ENCODE measurements at regions not wholly inside any gene's neighbourhood (a gene's known extent, or its start where the extent isn't known, plus 50 kb on each side); places are given as distances from the start of the nearest gene placed in this dataset.

DNA sequence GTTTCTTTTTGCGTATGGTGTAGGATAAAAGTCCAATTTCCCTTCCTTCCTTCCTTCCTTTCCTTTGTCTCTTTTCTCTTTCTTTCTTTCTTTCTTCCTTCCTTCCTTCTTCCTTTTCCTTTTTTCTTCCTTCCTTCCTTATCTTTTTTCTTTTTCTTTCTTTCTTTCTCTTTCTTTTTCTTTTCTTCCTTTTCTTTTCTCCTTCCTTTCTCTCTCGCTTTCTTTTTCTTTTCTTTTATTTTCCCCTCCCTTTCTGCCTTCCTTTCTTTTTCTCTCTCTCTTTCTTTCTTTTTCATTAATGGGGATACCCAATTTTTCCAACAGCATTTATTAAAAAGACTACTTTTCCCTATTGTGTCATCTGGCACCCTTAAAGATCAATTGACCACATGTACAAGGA is 1359.7 kb downstream of the FAM181B start:
- H3K36me3 ChIP-seq (ENCODE audit: control insufficient read depth in 2 of 2, extremely low read depth in 1 of 2, insufficient read depth in 1 of 2, low read length in 1 of 2): no peaks in the 10 kb centered on the region
- ChIA-PET CTCF (no interaction called here), POLR2A (no interaction called here)
- no peak overlapping the region for H3K4me3 Mint-ChIP-seq
- peaks cover 6 to 15% (median 15%) of the 10 kb centered on the region in 3 donors for H3K9me3 Mint-ChIP-seq
- no peaks in the 10 kb centered on the region for H3K4me1 ChIP-seq (ENCODE audit: control insufficient read depth in 1 of 2, extremely low read depth in 1 of 2, insufficient read depth in 2 of 2, low read length in 2 of 2)
- WGBS (ENCODE audit: insufficient coverage): no CpG with 5 or more reads among the region's 2 CpGs
- no peak for ATAC-seq (replicated peaks in 1 of 4)
- H3K27ac Mint-ChIP-seq: no peak overlapping the region
- no peaks in the 10 kb centered on the region for H3K27me3 ChIP-seq (replicated peaks in 1 of 2; ENCODE audit: control insufficient read depth in 2 of 2, extremely low read depth in 1 of 2, insufficient read depth in 2 of 2, low read length in 1 of 2)
- no peaks in the 10 kb centered on the region for H3K27me3 Mint-ChIP-seq
- H3K4me1 Mint-ChIP-seq: no peaks in the 10 kb centered on the region
- peaks cover 4% of the 10 kb centered on the region for H3K9me3 ChIP-seq
- no peak overlapping the region for H3K27ac ChIP-seq (ENCODE audit: low read length)
- no peaks in the 10 kb centered on the region for H3K36me3 Mint-ChIP-seq
- no peak overlapping the region for H3K4me3 ChIP-seq (ENCODE audit: control insufficient read depth in 1 of 2, extremely low read depth in 1 of 2, low read length in 1 of 2)
- DNase-seq: no peak

GRCh38 chr11:81368192-81368591 is 1365.5 kb downstream of the FAM181B start:
- H3K27me3 ChIP-seq (replicated peaks in 1 of 2; ENCODE audit: control insufficient read depth in 2 of 2, extremely low read depth in 1 of 2, insufficient read depth in 2 of 2, low read length in 1 of 2): no peaks in the 10 kb centered on the region
- POLR2A ChIA-PET: no interaction called here
- Mint-ChIP-seq H3K4me1 (no peaks in the 10 kb centered on the region), H3K4me3 (no peak overlapping the region), H3K9me3 (peaks cover 8 to 14% (median 10%) of the 10 kb centered on the region in 3 donors), H3K36me3 (no peaks in the 10 kb centered on the region), H3K27me3 (no peaks in the 10 kb centered on the region), H3K27ac (no peak overlapping the region)
- H3K36me3 ChIP-seq (ENCODE audit: control insufficient read depth in 2 of 2, extremely low read depth in 1 of 2, insufficient read depth in 1 of 2, low read length in 1 of 2): no peaks in the 10 kb centered on the region
- WGBS (ENCODE audit: insufficient coverage): 70% methylated on average over 3 of the region's 11 CpGs
- CTCF ChIA-PET: no interaction called here
- no peaks in the 10 kb centered on the region for H3K9me3 ChIP-seq
- DNase-seq: no peak
- no peak overlapping the region for H3K4me3 ChIP-seq (ENCODE audit: control insufficient read depth in 1 of 2, extremely low read depth in 1 of 2, low read length in 1 of 2)
- no peaks in the 10 kb centered on the region for H3K4me1 ChIP-seq (ENCODE audit: control insufficient read depth in 1 of 2, extremely low read depth in 1 of 2, insufficient read depth in 2 of 2, low read length in 2 of 2)
- no peak for ATAC-seq (replicated peaks in 1 of 4)
- H3K27ac ChIP-seq (ENCODE audit: low read length): no peak overlapping the region

DNA sequence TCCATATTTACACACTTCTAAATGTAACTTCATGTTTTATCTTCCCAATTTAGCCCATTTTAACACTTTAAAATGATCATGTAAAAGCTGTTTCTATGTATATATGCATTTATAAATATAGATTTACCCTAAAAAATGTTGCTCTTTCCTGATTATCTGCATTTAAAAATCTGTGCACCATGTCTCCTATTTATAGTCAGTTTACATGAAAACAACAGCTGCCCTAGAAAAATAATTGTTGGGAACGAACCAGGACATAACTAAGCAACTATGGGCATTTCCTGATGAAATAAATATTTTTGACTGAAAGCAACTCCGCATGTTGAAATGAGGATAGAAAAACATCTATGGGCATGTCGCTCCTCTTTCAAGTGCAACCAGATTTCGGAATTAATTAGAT is 1368.2 kb downstream of the FAM181B start:
- no peaks in the 10 kb centered on the region for H3K27me3 Mint-ChIP-seq

GRCh38 chr11:81359476-81359875 is 1374.2 kb downstream of the FAM181B start:
- Mint-ChIP-seq H3K36me3 (no peaks in the 10 kb centered on the region), H3K9me3 (peaks cover 2 to 21% (median 20%) of the 10 kb centered on the region in 3 donors), H3K27me3 (no peaks in the 10 kb centered on the region), H3K27ac (no peak overlapping the region), H3K4me3 (no peak overlapping the region), H3K4me1 (no peaks in the 10 kb centered on the region)
- 88% methylated on average over 4 of the region's 6 CpGs for WGBS (ENCODE audit: insufficient coverage)
- no peaks in the 10 kb centered on the region for H3K9me3 ChIP-seq
- H3K4me3 ChIP-seq (ENCODE audit: control insufficient read depth in 1 of 2, extremely low read depth in 1 of 2, low read length in 1 of 2): no peak overlapping the region
- no peak for DNase-seq
- no peaks in the 10 kb centered on the region for H3K4me1 ChIP-seq (ENCODE audit: control insufficient read depth in 1 of 2, extremely low read depth in 1 of 2, insufficient read depth in 2 of 2, low read length in 2 of 2)
- no peaks in the 10 kb centered on the region for H3K36me3 ChIP-seq (ENCODE audit: control insufficient read depth in 2 of 2, extremely low read depth in 1 of 2, insufficient read depth in 1 of 2, low read length in 1 of 2)
- H3K27me3 ChIP-seq (replicated peaks in 1 of 2; ENCODE audit: control insufficient read depth in 2 of 2, extremely low read depth in 1 of 2, insufficient read depth in 2 of 2, low read length in 1 of 2): no peaks in the 10 kb centered on the region
- ChIA-PET CTCF (no interaction called here), POLR2A (no interaction called here)
- H3K27ac ChIP-seq (ENCODE audit: low read length): no peak overlapping the region
- ATAC-seq (replicated peaks in 1 of 4): no peak

More for the DNA sequence above, 1368.2 kb downstream of the FAM181B start:
- Mint-ChIP-seq H3K9me3 (peaks cover 8 to 14% (median 8%) of the 10 kb centered on the region in 3 donors), H3K27ac (no peak overlapping the region), H3K4me3 (no peak overlapping the region), H3K4me1 (no peaks in the 10 kb centered on the region), H3K36me3 (no peaks in the 10 kb centered on the region)
- Histone ChIP-seq H3K4me1 (ENCODE audit: control insufficient read depth in 1 of 2, extremely low read depth in 1 of 2, insufficient read depth in 2 of 2, low read length in 2 of 2) (no peaks in the 10 kb centered on the region), H3K9me3 (no peaks in the 10 kb centered on the region), H3K27me3 (replicated peaks in 1 of 2; ENCODE audit: control insufficient read depth in 2 of 2, extremely low read depth in 1 of 2, insufficient read depth in 2 of 2, low read length in 1 of 2) (no peaks in the 10 kb centered on the region), H3K27ac (ENCODE audit: low read length) (no peak overlapping the region), H3K36me3 (ENCODE audit: control insufficient read depth in 2 of 2, extremely low read depth in 1 of 2, insufficient read depth in 1 of 2, low read length in 1 of 2) (no peaks in the 10 kb centered on the region), H3K4me3 (ENCODE audit: control insufficient read depth in 1 of 2, extremely low read depth in 1 of 2, low read length in 1 of 2) (no peak overlapping the region)
- ChIA-PET POLR2A (no interaction called here), CTCF (no interaction called here)
- no CpG with 5 or more reads among the region's 4 CpGs for WGBS (ENCODE audit: insufficient coverage)
- DNase-seq: no peak
- no peak for ATAC-seq (replicated peaks in 1 of 4)

DNA sequence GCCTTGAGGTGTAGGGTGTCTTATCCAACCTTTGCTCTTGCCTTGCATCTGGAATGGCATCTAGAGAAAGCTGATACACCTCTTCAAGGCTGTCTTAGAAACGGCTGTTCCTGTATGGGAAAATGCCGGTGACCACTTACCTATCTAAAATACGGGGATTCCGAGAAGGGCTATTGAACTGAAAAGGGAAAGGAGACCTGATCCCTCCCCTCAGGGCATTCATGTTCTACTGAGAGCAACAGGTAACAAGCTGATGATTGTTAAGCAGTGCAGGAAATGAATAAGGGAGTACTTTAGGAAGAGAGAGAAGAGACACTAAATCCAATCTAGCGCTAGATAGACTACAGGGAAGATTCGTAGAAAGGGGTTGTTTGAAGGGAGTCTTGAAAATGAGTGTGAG is 1388.1 kb downstream of the FAM181B start:
- no peaks in the 10 kb centered on the region for H3K27me3 Mint-ChIP-seq
- H3K9me3 Mint-ChIP-seq: peaks cover 0 to 7% (median 5%) of the 10 kb centered on the region in 3 donors
- Histone ChIP-seq H3K9me3 (no peaks in the 10 kb centered on the region), H3K4me1 (ENCODE audit: control insufficient read depth in 1 of 2, extremely low read depth in 1 of 2, insufficient read depth in 2 of 2, low read length in 2 of 2) (no peaks in the 10 kb centered on the region), H3K27ac (ENCODE audit: low read length) (no peak overlapping the region), H3K36me3 (ENCODE audit: control insufficient read depth in 2 of 2, extremely low read depth in 1 of 2, insufficient read depth in 1 of 2, low read length in 1 of 2) (no peaks in the 10 kb centered on the region), H3K27me3 (replicated peaks in 1 of 2; ENCODE audit: control insufficient read depth in 2 of 2, extremely low read depth in 1 of 2, insufficient read depth in 2 of 2, low read length in 1 of 2) (no peaks in the 10 kb centered on the region), H3K4me3 (ENCODE audit: control insufficient read depth in 1 of 2, extremely low read depth in 1 of 2, low read length in 1 of 2) (no peak overlapping the region)
- H3K27ac Mint-ChIP-seq: no peak overlapping the region
- no peaks in the 10 kb centered on the region for H3K36me3 Mint-ChIP-seq
- H3K4me1 Mint-ChIP-seq: no peaks in the 10 kb centered on the region
- DNase-seq (no peak), ATAC-seq (replicated peaks in 1 of 4) (no peak)
- ChIA-PET POLR2A (no interaction called here), CTCF (no interaction called here)
- no peak overlapping the region for H3K4me3 Mint-ChIP-seq
- WGBS (ENCODE audit: insufficient coverage): 87% methylated on average over 2 of the region's 6 CpGs

- Histone ChIP-seq H3K27me3 (replicated peaks in 1 of 2; ENCODE audit: control insufficient read depth in 2 of 2, extremely low read depth in 1 of 2, insufficient read depth in 2 of 2, low read length in 1 of 2) (no peaks in the 10 kb centered on the region), H3K27ac (ENCODE audit: low read length) (no peak overlapping the region), H3K36me3 (ENCODE audit: control insufficient read depth in 2 of 2, extremely low read depth in 1 of 2, insufficient read depth in 1 of 2, low read length in 1 of 2) (no peaks in the 10 kb centered on the region), H3K9me3 (no peaks in the 10 kb centered on the region), H3K4me1 (ENCODE audit: control insufficient read depth in 1 of 2, extremely low read depth in 1 of 2, insufficient read depth in 2 of 2, low read length in 2 of 2) (no peaks in the 10 kb centered on the region), H3K4me3 (ENCODE audit: control insufficient read depth in 1 of 2, extremely low read depth in 1 of 2, low read length in 1 of 2) (no peak overlapping the region)
- DNase-seq: no peak
- no peaks in the 10 kb centered on the region for H3K36me3 Mint-ChIP-seq
- no peaks in the 10 kb centered on the region for H3K4me1 Mint-ChIP-seq
- POLR2A ChIA-PET: no interaction called here
- H3K27me3 Mint-ChIP-seq: no peaks in the 10 kb centered on the region
- peaks cover 5 to 9% (median 7%) of the 10 kb centered on the region in 3 donors for H3K9me3 Mint-ChIP-seq
- CTCF ChIA-PET: no interaction called here
- no peak for ATAC-seq (replicated peaks in 1 of 4)
- H3K4me3 Mint-ChIP-seq: no peak overlapping the region
- H3K27ac Mint-ChIP-seq: no peak overlapping the region
Observed at GRCh38 chr11:81342966-81343365, 1390.7 kb downstream of the FAM181B start.

DNA sequence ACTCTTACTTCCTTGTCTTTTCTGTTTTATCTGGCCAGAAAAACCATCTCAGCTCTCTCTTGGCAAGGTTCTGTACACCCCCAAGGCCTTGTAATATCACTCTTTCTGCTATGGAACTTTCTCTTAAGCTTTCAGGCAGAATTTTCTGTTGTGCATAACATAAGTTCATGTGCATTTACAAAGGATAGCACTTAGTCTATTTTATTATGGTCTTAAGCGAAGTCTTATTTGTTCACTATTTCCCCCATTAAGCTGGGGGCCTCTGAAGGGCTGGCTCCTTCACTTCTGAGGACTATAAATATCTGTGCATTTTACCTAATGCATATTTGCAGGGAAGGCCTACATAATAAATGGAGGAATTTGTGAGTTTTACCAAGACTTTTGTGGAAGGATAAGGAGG is 1393.4 kb downstream of the FAM181B start:
- Mint-ChIP-seq H3K36me3 (no peaks in the 10 kb centered on the region), H3K27me3 (no peaks in the 10 kb centered on the region), H3K4me3 (no peak overlapping the region), H3K9me3 (peaks cover 4 to 12% (median 8%) of the 10 kb centered on the region in 3 donors), H3K4me1 (no peaks in the 10 kb centered on the region), H3K27ac (no peak overlapping the region)
- H3K27me3 ChIP-seq (replicated peaks in 1 of 2; ENCODE audit: control insufficient read depth in 2 of 2, extremely low read depth in 1 of 2, insufficient read depth in 2 of 2, low read length in 1 of 2): no peaks in the 10 kb centered on the region
- no peaks in the 10 kb centered on the region for H3K4me1 ChIP-seq (ENCODE audit: control insufficient read depth in 1 of 2, extremely low read depth in 1 of 2, insufficient read depth in 2 of 2, low read length in 2 of 2)
- no peak for ATAC-seq (replicated peaks in 1 of 4)
- H3K36me3 ChIP-seq (ENCODE audit: control insufficient read depth in 2 of 2, extremely low read depth in 1 of 2, insufficient read depth in 1 of 2, low read length in 1 of 2): no peaks in the 10 kb centered on the region
- no peaks in the 10 kb centered on the region for H3K9me3 ChIP-seq
- POLR2A ChIA-PET: no interaction called here
- DNase-seq: no peak
- no CpG with 5 or more reads among the region's 1 CpG for WGBS (ENCODE audit: insufficient coverage)
- no peak overlapping the region for H3K27ac ChIP-seq (ENCODE audit: low read length)
- CTCF ChIA-PET: no interaction called here
- no peak overlapping the region for H3K4me3 ChIP-seq (ENCODE audit: control insufficient read depth in 1 of 2, extremely low read depth in 1 of 2, low read length in 1 of 2)
